Body of pancreas (tissue), 4 donors: ENCODE measurements at regions not wholly inside any gene's neighbourhood (a gene's known extent, or its start where the extent isn't known, plus 50 kb on each side); places are given as distances from the start of the nearest gene placed in this dataset. TPM values are rescaled to one million over a fixed set of nuclear protein-coding genes. Genes with fewer than 3 reads are reported as not detected.

Experiments
- ATAC-seq: fragments of 150-250 bp; one replicate; pipeline ENCODE4 v1.9.1; 2016
- DNase-seq, 4 donors: peaks; one replicate each; pipeline ENCODE4 v3.0.0-alpha.2; 2019
- H3K27ac ChIP-seq, 4 donors: fragments of 200-600 bp; sonication (generic); 1 replicate in 3 of 4; 2 replicates in 1 of 4; pipeline versions ENCODE4 v1.5.1 to v1.6.1; 2016 to 2019; ENCODE audit warnings: mild to moderate bottlenecking in 1 of 4, mixed read lengths in 1 of 4, moderate library complexity in 1 of 4
- H3K27me3 ChIP-seq, 2 donors: fragments of 200-600 bp; sonication (generic); one replicate each; pipeline ENCODE4 v1.6.0; 2016; ENCODE audit warnings: mild to moderate bottlenecking in 1 of 2
- H3K36me3 ChIP-seq, 2 donors: fragments of 200-600 bp; sonication (generic); replicated peaks in 1 of 2; 2 replicates each; pipeline ENCODE4 v1.5.1; 2016; ENCODE audit warnings: low read depth in 2 of 2; ENCODE audit not compliant: insufficient read depth in 1 of 2
- H3K4me1 ChIP-seq: fragments of 200-600 bp; sonication (generic); one replicate; pipeline ENCODE4 v1.6.0; 2016
- H3K4me3 ChIP-seq, 2 donors: fragments of 200-600 bp; sonication (generic); 1 replicate in 1 of 2; 2 replicates in 1 of 2; pipeline ENCODE4 v1.5.1; 2016 to 2019
- H3K9me3 ChIP-seq, 3 donors: fragments of 200-600 bp; sonication (generic); 1 replicate in 2 of 3; 2 replicates in 1 of 3; pipeline ENCODE4 v1.5.1; 2016
- POLR2A ChIP-seq, 3 donors: fragments of 450-650 bp; IDR thresholded peaks; one replicate each; pipeline ENCODE4 v1.6.1; 2016; ENCODE audit warnings: antibody characterized with exemption in 3 of 3, mild to moderate bottlenecking in 2 of 3
- WGBS, 2 donors: methylation state at CpG; one replicate each; pipeline ENCODE4 v1.1.5; 2017; 5-methylcytosine and 5-hydroxymethylcytosine counted together
- intact Hi-C: fragments of 100-400 bp; cut with DNase I; formaldehyde crosslinking; loops from one replicate; pipeline ENCODE4 v1.15.1; 2023
- small RNA-seq: library from RNA; depleted of rRNA; stranded (forward); fragments of <200 nt; gene quantifications from one replicate; pipeline ENCODE3, GENCODE V24; 2016
- TF ChIP-seq, protein P1 (sequence below), 7 experiments: fragments of 450-650 bp in 4 of 7; fragments of 200-600 bp in 3 of 7; sonication (generic) in 3 of 7; IDR thresholded peaks; one replicate each; pipeline ENCODE4 v1.5.1; 2016 to 2019; ENCODE audit warnings: antibody characterized with exemption in 7 of 7

- Histone ChIP-seq H3K36me3 (no peaks in the 10 kb centered on the region), H3K27me3 (no peaks in the 10 kb centered on the region)
These were observed 597.0 kb upstream of the ITGA1 start for GRCh38 chr5:52190737-52191136.

GRCh38 chr5:52199833-52200232 lies 587.9 kb upstream of the ITGA1 start:
- intact Hi-C loops = no loop called here
- H3K27me3 ChIP-seq = no peaks in the 10 kb centered on the region
- no peak for ATAC-seq

More at GRCh38 chr5:52190737-52191136, 597.0 kb upstream of the ITGA1 start:
- Histone ChIP-seq H3K4me3 (no peak overlapping the region), H3K9me3 (no peaks in the 10 kb centered on the region), H3K4me1 (no peaks in the 10 kb centered on the region), H3K27ac (no peak overlapping the region)
- ATAC-seq (no peak), DNase-seq (no peak)
- TF ChIP-seq, protein P1, sequence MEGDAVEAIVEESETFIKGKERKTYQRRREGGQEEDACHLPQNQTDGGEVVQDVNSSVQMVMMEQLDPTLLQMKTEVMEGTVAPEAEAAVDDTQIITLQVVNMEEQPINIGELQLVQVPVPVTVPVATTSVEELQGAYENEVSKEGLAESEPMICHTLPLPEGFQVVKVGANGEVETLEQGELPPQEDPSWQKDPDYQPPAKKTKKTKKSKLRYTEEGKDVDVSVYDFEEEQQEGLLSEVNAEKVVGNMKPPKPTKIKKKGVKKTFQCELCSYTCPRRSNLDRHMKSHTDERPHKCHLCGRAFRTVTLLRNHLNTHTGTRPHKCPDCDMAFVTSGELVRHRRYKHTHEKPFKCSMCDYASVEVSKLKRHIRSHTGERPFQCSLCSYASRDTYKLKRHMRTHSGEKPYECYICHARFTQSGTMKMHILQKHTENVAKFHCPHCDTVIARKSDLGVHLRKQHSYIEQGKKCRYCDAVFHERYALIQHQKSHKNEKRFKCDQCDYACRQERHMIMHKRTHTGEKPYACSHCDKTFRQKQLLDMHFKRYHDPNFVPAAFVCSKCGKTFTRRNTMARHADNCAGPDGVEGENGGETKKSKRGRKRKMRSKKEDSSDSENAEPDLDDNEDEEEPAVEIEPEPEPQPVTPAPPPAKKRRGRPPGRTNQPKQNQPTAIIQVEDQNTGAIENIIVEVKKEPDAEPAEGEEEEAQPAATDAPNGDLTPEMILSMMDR (IDR thresholded peaks at IDR 0.05) = no peak
- TF ChIP-seq POLR2A (IDR thresholded peaks at IDR 0.05) = no peak
- intact Hi-C loops = no loop called here

DNA sequence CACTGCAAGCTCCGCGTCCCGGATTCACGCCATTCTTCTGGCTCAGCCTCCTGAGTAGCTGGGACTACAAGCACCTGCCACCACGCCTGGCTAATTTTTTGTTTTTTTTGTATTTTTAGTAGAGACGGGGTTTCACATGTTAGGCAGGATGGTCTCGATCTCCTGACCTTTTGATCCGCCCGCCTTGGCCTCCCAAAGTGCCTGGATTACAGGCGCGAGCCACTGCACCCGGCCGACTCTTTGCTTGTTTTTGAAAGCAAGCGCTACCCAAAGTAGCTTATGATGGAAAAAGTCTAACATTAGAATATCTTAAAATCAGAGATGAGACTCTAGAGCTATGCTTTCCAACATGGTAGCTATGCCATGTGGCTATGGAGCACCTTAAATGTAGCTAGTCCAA lies 585.5 kb upstream of the ITGA1 start:
- ATAC-seq (no peak), DNase-seq (no peak)
- TF ChIP-seq, protein P1 (IDR thresholded peaks at IDR 0.05) = no peak
- no peak for TF ChIP-seq POLR2A (IDR thresholded peaks at IDR 0.05)
- Histone ChIP-seq H3K4me3 (no peak overlapping the region), H3K4me1 (no peaks in the 10 kb centered on the region), H3K27ac (no peak overlapping the region), H3K27me3 (no peaks in the 10 kb centered on the region), H3K36me3 (no peaks in the 10 kb centered on the region), H3K9me3 (no peaks in the 10 kb centered on the region)
- intact Hi-C loops = no loop called here
- 90 to 93% methylated on average over 14 of the region's 14 CpGs for WGBS, 2 donors

More at GRCh38 chr5:52199833-52200232, 587.9 kb upstream of the ITGA1 start:
- Histone ChIP-seq H3K27ac (no peak overlapping the region), H3K9me3 (no peaks in the 10 kb centered on the region), H3K4me1 (no peaks in the 10 kb centered on the region), H3K4me3 (no peak overlapping the region), H3K36me3 (no peaks in the 10 kb centered on the region)
- DNase-seq = no peak
- WGBS, 2 donors = 75 to 81% methylated on average over 9 of the region's 9 CpGs
- TF ChIP-seq, protein P1 (IDR thresholded peaks at IDR 0.05) = no peak
- no peak for TF ChIP-seq POLR2A (IDR thresholded peaks at IDR 0.05)

GRCh38 chr5:52204310-52204709 lies 583.4 kb upstream of the ITGA1 start:
- Histone ChIP-seq H3K27me3 (no peaks in the 10 kb centered on the region), H3K9me3 (no peaks in the 10 kb centered on the region), H3K27ac (no peak overlapping the region), H3K36me3 (no peaks in the 10 kb centered on the region), H3K4me1 (no peaks in the 10 kb centered on the region), H3K4me3 (no peak overlapping the region)
- TF ChIP-seq POLR2A (IDR thresholded peaks at IDR 0.05) = no peak
- TF ChIP-seq, protein P1 (IDR thresholded peaks at IDR 0.05) = no peak
- intact Hi-C loops = no loop called here
- no peak for DNase-seq
- no peak for ATAC-seq
- 40 to 41% methylated on average over 3 of the region's 3 CpGs for WGBS, 2 donors

Small RNA genes in the stretch of these regions (small RNA-seq; reads per million reads assigned to genes)
- gene RNA5SP182 = not detected
